SK-N-SH (cell line): ENCODE measurements at regions not wholly inside any gene's neighbourhood (a gene's known extent, or its start where the extent isn't known, plus 50 kb on each side); places are given as distances from the start of the nearest gene placed in this dataset.

Experiments used
- CTCF ChIA-PET: fragments of 300-600, 350-600 bp; formaldehyde crosslinking; extraction: SDS; loops from one replicate; lab custom pipeline; 2021; lab: Yijun Ruan, JAX
- POLR2A ChIA-PET: fragments of 350-600 bp; sonication (Branson Sonifier 250); formaldehyde crosslinking; extraction: SDS; loops from one replicate; lab custom pipeline; 2020; ENCODE audit warnings: antibody characterized with exemption, inconsistent platforms; lab: Yijun Ruan, JAX
- DNase-seq: peaks from one replicate; pipeline ENCODE4 v3.0.0; 2012
- H2AFZ ChIP-seq: fragments of 200-600 bp; sonication (generic); 2 replicates; pipeline ENCODE4 v1.8.1; 2016; ENCODE audit warnings: antibody characterized with exemption, mild to moderate bottlenecking, low read depth
- H3F3A ChIP-seq: fragments of 200-600 bp; sonication (generic); replicated peaks from 2 replicates; pipeline ENCODE3; 2016; ENCODE audit warnings: antibody characterized with exemption, mild to moderate bottlenecking; ENCODE audit not compliant: insufficient read depth
- H3K27ac ChIP-seq, 2 experiments: fragments of 200-500 bp in 1 of 2; fragments of 200-600 bp in 1 of 2; sonication (Bioruptor generic) in 1 of 2; sonication (generic), shearing (Covaris generic) in 1 of 2; 2 replicates each; pipeline versions ENCODE4 v1.5.1 to v1.6.1; 2014 to 2016; ENCODE audit warnings: low read depth in 2 of 2, inconsistent platforms in 1 of 2, low read length in 1 of 2, mild to moderate bottlenecking in 1 of 2, mixed read lengths in 1 of 2
- H3K27me3 ChIP-seq: fragments of 200-600 bp; sonication (generic), shearing (Covaris generic); 2 replicates; pipeline ENCODE4 v1.6.1; 2016; ENCODE audit warnings: mixed run types; ENCODE audit not compliant: insufficient read depth
- H3K36me3 ChIP-seq, 2 experiments: fragments of 200-500 bp in 1 of 2; fragments of 200-600 bp in 1 of 2; sonication (Bioruptor generic) in 1 of 2; sonication (generic) in 1 of 2; replicated peaks in 1 of 2; 2 replicates each; pipeline versions ENCODE3 to v1.5.1; 2014 to 2016; ENCODE audit warnings: low read length in 1 of 2, mild to moderate bottlenecking in 1 of 2; ENCODE audit not compliant: insufficient read depth in 2 of 2, control insufficient read depth in 1 of 2
- H3K4me1 ChIP-seq, 2 experiments: fragments of 200-500 bp in 1 of 2; fragments of 200-600 bp in 1 of 2; sonication (Bioruptor generic) in 1 of 2; sonication (generic), shearing (Covaris generic) in 1 of 2; 2 replicates each; pipeline versions ENCODE4 v1.5.1 to v1.6.1; 2014 to 2016; ENCODE audit warnings: low read depth in 1 of 2, low read length in 1 of 2, mixed run types in 1 of 2; ENCODE audit not compliant: insufficient read depth in 2 of 2, control insufficient read depth in 1 of 2
- H3K4me2 ChIP-seq: fragments of 200-600 bp; sonication (generic), shearing (Covaris generic); 2 replicates; pipeline ENCODE4 v1.6.1; 2017; ENCODE audit warnings: mixed run types
- H3K4me3 ChIP-seq, 2 experiments: fragments of 200-500 bp in 1 of 2; fragments of 200-600 bp in 1 of 2; sonication (Bioruptor generic) in 1 of 2; sonication (generic), shearing (Covaris generic) in 1 of 2; 2 replicates each; pipeline versions ENCODE4 v1.5.1 to v1.8.1; 2014 to 2016; ENCODE audit warnings: low read depth in 2 of 2, inconsistent platforms in 1 of 2, low read length in 1 of 2, mild to moderate bottlenecking in 1 of 2, mixed read lengths in 1 of 2, moderate library complexity in 1 of 2
- H3K79me2 ChIP-seq: fragments of 200-600 bp; sonication (generic); 2 replicates; pipeline ENCODE4 v1.8.1; 2017; ENCODE audit warnings: mild to moderate bottlenecking; ENCODE audit not compliant: insufficient read depth
- H3K9ac ChIP-seq: fragments of 200-600 bp; sonication (generic); 2 replicates; pipeline ENCODE4 v1.6.1; 2017; ENCODE audit warnings: mixed run types
- H3K9me2 ChIP-seq: fragments of 200-600 bp; sonication (generic); 2 replicates; pipeline ENCODE4 v1.6.1; 2017; ENCODE audit warnings: mixed run types
- H3K9me3 ChIP-seq: fragments of 200-600 bp; sonication (generic); 2 replicates; pipeline ENCODE4 v1.6.1; 2017; ENCODE audit warnings: mixed run types, mild to moderate bottlenecking, moderate library complexity
- H4K20me1 ChIP-seq: fragments of 200-600 bp; sonication (generic); 2 replicates; pipeline ENCODE4 v1.6.1; 2017; ENCODE audit warnings: mild to moderate bottlenecking, mixed run types; ENCODE audit not compliant: insufficient read depth
- CHD2 ChIP-seq: fragments of 150-350 bp; IDR thresholded peaks from 2 replicates; pipeline ENCODE4 v1.6.1; 2018; ENCODE audit warnings: low read length; ENCODE audit not compliant: partially characterized antibody
- EZH2phosphoT487 ChIP-seq: fragments of 200-600 bp; sonication (generic); IDR thresholded peaks from 2 replicates; pipeline ENCODE4 v1.6.1; 2017; ENCODE audit warnings: low read depth, mixed run types, mild to moderate bottlenecking, antibody characterized with exemption, moderate library complexity, borderline replicate concordance
- FOXM1 ChIP-seq: IDR thresholded peaks from 2 replicates; pipeline ENCODE4 v1.4.0; 2012; ENCODE audit warnings: low read depth, mild to moderate bottlenecking
- JUND ChIP-seq: IDR thresholded peaks from 2 replicates; pipeline ENCODE4 v1.4.0; 2012
- MXI1 ChIP-seq: IDR thresholded peaks from 2 replicates; pipeline ENCODE4 v1.6.1; 2012; ENCODE audit warnings: mild to moderate bottlenecking, low read depth, low read length, improper control_type of control experiment
- NFIC ChIP-seq: IDR thresholded peaks from 2 replicates; pipeline ENCODE4 v1.4.0; 2012; ENCODE audit warnings: borderline replicate concordance
- POLR2AphosphoS5 ChIP-seq: IDR thresholded peaks from 2 replicates; pipeline ENCODE4 v1.6.1; 2012; ENCODE audit warnings: low read depth, low read length
- RAD21 ChIP-seq: IDR thresholded peaks from 2 replicates; pipeline ENCODE4 v1.6.1; 2012; ENCODE audit warnings: mild to moderate bottlenecking, low read length
- RCOR1 ChIP-seq: fragments of 150-350 bp; IDR thresholded peaks from 2 replicates; pipeline ENCODE4 v1.6.1; 2017; ENCODE audit warnings: antibody characterized with exemption, low read length
- RFX5 ChIP-seq: IDR thresholded peaks from 2 replicates; pipeline ENCODE4 v1.6.1; 2012; ENCODE audit warnings: mild to moderate bottlenecking, improper control_type of control experiment, low read length
- RXRA ChIP-seq: IDR thresholded peaks from 2 replicates; pipeline ENCODE4 v1.4.0; 2012; ENCODE audit warnings: low read depth, mild to moderate bottlenecking, borderline replicate concordance
- SIN3A ChIP-seq: IDR thresholded peaks from 2 replicates; pipeline ENCODE4 v1.6.1; 2012; ENCODE audit warnings: low read depth, mild to moderate bottlenecking, low read length, moderate library complexity, borderline replicate concordance
- SMC3 ChIP-seq: IDR thresholded peaks from 2 replicates; pipeline ENCODE4 v1.6.1; 2012; ENCODE audit warnings: low read depth, low read length, improper control_type of control experiment
- TEAD4 ChIP-seq: IDR thresholded peaks from 2 replicates; pipeline ENCODE4 v1.4.0; 2012; ENCODE audit warnings: mild to moderate bottlenecking, borderline replicate concordance; ENCODE audit not compliant: insufficient read depth
- YY1 ChIP-seq: IDR thresholded peaks from 2 replicates; pipeline ENCODE4 v1.4.0; 2012; ENCODE audit warnings: low read depth, mild to moderate bottlenecking
- WGBS: methylation state at CpG from one replicate; pipeline ENCODE4 v1.1.6; 2017; ENCODE audit warnings: low lambda C conversion rate; 5-methylcytosine and 5-hydroxymethylcytosine counted together
- TF ChIP-seq, protein P1 (sequence below): IDR thresholded peaks from 2 replicates; pipeline ENCODE4 v1.4.0; 2012; ENCODE audit warnings: low read depth
- TF ChIP-seq, protein P2 (sequence below): IDR thresholded peaks from 2 replicates; pipeline ENCODE4 v1.4.0; 2012; ENCODE audit warnings: low read depth, borderline replicate concordance
- TF ChIP-seq, protein P3 (sequence below): IDR thresholded peaks from 2 replicates; pipeline ENCODE4 v1.6.1; 2012; ENCODE audit warnings: mild to moderate bottlenecking, low read depth, low read length, moderate library complexity
- TF ChIP-seq, protein P4 (sequence below): fragments of 150-350 bp; IDR thresholded peaks from 2 replicates; pipeline ENCODE4 v1.6.1; 2017; ENCODE audit warnings: antibody characterized with exemption, low read length, low read depth, borderline replicate concordance
- TF ChIP-seq, protein P5 (sequence below): fragments of 150-350 bp; IDR thresholded peaks from 2 replicates; pipeline ENCODE4 v1.6.1; 2016; ENCODE audit warnings: mild to moderate bottlenecking, low read depth, low read length

DNA sequence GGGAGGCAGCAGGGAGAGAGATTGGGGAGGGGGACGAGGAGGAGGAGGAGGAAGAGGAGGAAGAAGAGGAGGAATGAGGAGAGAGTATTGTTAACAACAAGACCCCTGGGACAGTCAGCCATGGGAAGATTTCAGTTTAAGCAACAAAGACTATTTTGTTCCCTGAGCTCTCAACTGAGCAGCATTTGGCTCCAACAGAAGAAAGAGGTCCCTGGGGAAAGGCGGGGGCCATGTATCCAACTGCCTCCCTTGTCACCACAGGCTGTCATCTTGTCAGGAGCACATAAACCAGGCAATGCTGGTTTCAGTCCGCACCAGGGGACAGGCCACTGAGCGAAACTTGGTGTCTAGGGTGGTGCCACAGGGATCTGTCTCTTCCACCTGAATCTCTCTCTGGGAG is 316.1 kb downstream of the TLE1 start:
- CTCF ChIA-PET, result no interaction called here

DNA sequence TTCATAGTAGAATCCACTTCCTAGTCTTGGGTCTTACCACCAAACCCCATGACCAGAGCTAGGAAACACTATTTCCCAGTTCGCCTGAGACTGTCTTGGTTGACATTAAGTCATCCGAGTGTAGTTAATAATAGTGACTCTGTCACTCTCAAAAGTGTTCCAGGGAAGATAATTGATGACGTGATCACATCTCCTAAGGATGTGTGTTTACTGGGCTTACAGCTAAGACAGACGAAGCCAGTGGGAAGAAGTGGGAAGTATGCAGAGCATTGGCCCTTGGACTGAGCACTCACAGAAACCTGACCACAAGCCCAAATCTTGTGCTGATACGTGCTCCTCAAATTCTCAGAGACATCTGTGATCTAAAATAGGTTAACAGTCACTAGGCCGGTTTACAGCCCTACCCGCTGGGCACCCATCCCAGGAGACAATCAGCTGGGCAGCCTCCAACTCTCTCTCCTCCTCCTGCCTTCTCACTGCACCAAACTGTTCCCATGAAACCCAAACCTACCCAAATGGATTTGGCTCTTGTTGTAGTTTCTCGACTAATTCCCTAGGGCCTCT is 316.6 kb downstream of the TLE1 start:
- WGBS, result 84% methylated on average over 8 of the region's 8 CpGs
- H3K27ac ChIP-seq, result no peak overlapping the region
- ChIA-PET POLR2A (no interaction called here), CTCF (no interaction called here)
- H3K36me3 ChIP-seq, result no peaks in the 10 kb centered on the region
- no peaks in the 10 kb centered on the region for H3K9me2 ChIP-seq
- H4K20me1 ChIP-seq, result no peaks in the 10 kb centered on the region
- no peak overlapping the region for H3K4me3 ChIP-seq
- no peaks in the 10 kb centered on the region for H3K79me2 ChIP-seq
- TF ChIP-seq, protein P1, sequence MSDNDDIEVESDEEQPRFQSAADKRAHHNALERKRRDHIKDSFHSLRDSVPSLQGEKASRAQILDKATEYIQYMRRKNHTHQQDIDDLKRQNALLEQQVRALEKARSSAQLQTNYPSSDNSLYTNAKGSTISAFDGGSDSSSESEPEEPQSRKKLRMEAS, result no peak
- no peak for TF ChIP-seq MXI1
- no peak for TF ChIP-seq RFX5
- TF ChIP-seq, protein P2, sequence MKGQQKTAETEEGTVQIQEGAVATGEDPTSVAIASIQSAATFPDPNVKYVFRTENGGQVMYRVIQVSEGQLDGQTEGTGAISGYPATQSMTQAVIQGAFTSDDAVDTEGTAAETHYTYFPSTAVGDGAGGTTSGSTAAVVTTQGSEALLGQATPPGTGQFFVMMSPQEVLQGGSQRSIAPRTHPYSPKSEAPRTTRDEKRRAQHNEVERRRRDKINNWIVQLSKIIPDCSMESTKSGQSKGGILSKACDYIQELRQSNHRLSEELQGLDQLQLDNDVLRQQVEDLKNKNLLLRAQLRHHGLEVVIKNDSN, result no peak
- no peak for TF ChIP-seq POLR2AphosphoS5
- TF ChIP-seq SMC3, result no peak
- TF ChIP-seq YY1, result no peak
- no peak for TF ChIP-seq RAD21
- TF ChIP-seq JUND, result no peak
- no peak for TF ChIP-seq RCOR1
- no peak for TF ChIP-seq CHD2
- no peak for TF ChIP-seq TEAD4
- TF ChIP-seq EZH2phosphoT487, result no peak
- TF ChIP-seq, protein P3, sequence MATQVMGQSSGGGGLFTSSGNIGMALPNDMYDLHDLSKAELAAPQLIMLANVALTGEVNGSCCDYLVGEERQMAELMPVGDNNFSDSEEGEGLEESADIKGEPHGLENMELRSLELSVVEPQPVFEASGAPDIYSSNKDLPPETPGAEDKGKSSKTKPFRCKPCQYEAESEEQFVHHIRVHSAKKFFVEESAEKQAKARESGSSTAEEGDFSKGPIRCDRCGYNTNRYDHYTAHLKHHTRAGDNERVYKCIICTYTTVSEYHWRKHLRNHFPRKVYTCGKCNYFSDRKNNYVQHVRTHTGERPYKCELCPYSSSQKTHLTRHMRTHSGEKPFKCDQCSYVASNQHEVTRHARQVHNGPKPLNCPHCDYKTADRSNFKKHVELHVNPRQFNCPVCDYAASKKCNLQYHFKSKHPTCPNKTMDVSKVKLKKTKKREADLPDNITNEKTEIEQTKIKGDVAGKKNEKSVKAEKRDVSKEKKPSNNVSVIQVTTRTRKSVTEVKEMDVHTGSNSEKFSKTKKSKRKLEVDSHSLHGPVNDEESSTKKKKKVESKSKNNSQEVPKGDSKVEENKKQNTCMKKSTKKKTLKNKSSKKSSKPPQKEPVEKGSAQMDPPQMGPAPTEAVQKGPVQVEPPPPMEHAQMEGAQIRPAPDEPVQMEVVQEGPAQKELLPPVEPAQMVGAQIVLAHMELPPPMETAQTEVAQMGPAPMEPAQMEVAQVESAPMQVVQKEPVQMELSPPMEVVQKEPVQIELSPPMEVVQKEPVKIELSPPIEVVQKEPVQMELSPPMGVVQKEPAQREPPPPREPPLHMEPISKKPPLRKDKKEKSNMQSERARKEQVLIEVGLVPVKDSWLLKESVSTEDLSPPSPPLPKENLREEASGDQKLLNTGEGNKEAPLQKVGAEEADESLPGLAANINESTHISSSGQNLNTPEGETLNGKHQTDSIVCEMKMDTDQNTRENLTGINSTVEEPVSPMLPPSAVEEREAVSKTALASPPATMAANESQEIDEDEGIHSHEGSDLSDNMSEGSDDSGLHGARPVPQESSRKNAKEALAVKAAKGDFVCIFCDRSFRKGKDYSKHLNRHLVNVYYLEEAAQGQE, result no peak
- TF ChIP-seq, protein P4, sequence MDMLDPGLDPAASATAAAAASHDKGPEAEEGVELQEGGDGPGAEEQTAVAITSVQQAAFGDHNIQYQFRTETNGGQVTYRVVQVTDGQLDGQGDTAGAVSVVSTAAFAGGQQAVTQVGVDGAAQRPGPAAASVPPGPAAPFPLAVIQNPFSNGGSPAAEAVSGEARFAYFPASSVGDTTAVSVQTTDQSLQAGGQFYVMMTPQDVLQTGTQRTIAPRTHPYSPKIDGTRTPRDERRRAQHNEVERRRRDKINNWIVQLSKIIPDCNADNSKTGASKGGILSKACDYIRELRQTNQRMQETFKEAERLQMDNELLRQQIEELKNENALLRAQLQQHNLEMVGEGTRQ, result no peak
- H3K27me3 ChIP-seq, result no peaks in the 10 kb centered on the region
- H3K9ac ChIP-seq, result no peak overlapping the region
- H3K9me3 ChIP-seq, result no peaks in the 10 kb centered on the region
- H3F3A ChIP-seq, result no peaks in the 10 kb centered on the region
- no peak for DNase-seq
- no peak overlapping the region for H3K4me2 ChIP-seq
- H2AFZ ChIP-seq, result no peak overlapping the region
- peaks cover 0 to 6% of the 10 kb centered on the region in 2 experiments; a peak in 1 of 4 replicates for H3K4me1 ChIP-seq

More for the DNA sequence above, 316.1 kb downstream of the TLE1 start:
- Histone ChIP-seq H3F3A (no peaks in the 10 kb centered on the region), H3K27ac (no peak overlapping the region), H3K4me1 (peaks cover 0 to 6% of the 10 kb centered on the region in 2 experiments; a peak in 1 of 4 replicates), H3K36me3 (no peaks in the 10 kb centered on the region), H4K20me1 (no peaks in the 10 kb centered on the region)
- no peak for TF ChIP-seq SMC3
- TF ChIP-seq NFIC, result no peak
- TF ChIP-seq SIN3A, result no peak
- no peak for TF ChIP-seq RXRA
- TF ChIP-seq FOXM1, result no peak
- TF ChIP-seq, protein P5, sequence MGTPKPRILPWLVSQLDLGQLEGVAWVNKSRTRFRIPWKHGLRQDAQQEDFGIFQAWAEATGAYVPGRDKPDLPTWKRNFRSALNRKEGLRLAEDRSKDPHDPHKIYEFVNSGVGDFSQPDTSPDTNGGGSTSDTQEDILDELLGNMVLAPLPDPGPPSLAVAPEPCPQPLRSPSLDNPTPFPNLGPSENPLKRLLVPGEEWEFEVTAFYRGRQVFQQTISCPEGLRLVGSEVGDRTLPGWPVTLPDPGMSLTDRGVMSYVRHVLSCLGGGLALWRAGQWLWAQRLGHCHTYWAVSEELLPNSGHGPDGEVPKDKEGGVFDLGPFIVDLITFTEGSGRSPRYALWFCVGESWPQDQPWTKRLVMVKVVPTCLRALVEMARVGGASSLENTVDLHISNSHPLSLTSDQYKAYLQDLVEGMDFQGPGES, result no peak
- TF ChIP-seq, all 33 proteins: peak for 0
- Histone ChIP-seq H3K9ac (no peak overlapping the region), H3K4me2 (no peak overlapping the region), H3K9me3 (no peaks in the 10 kb centered on the region), H2AFZ (no peak overlapping the region), H3K4me3 (no peak overlapping the region), H3K79me2 (no peaks in the 10 kb centered on the region), H3K27me3 (no peaks in the 10 kb centered on the region), H3K9me2 (no peaks in the 10 kb centered on the region)
- POLR2A ChIA-PET, result no interaction called here
- WGBS, result 59% methylated on average over 3 of the region's 4 CpGs
- no peak for DNase-seq
